ENCODE measurements at regions not wholly inside any gene's neighbourhood (a gene's known extent, or its start where the extent isn't known, plus 50 kb on each side); places are given as distances from the start of the nearest gene placed in this dataset.

GRCh38 chr18:41829647-41830516, 125.2 kb upstream of the PIK3C3 start:
- DNase-seq (ENCODE audit: low read depth in 2 of 2), result no peak

DNA sequence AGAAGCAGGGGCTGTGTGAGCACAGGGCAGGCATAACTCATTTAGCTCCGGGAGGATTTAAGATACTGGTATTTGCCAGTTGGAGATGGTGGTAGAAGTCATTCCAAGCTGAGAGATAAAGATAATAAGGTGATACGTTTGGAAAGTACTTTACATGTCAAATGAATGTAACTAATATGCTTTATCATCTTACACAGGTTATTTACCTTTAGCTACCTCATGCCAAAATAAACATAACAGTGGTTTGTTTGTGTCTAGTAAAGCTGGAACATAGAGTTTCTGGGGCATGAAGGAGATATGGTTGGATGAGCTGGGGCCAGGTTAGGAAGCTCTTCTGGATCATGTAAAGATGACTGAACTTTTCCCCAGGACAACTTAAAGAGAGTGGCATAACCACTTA, 126.9 kb upstream of the PIK3C3 start:
- DNase-seq (ENCODE audit: low read depth in 2 of 2), result no peak

GRCh38 chr18:41820784-41821183, 134.2 kb upstream of the PIK3C3 start:
- DNase-seq (ENCODE audit: low read depth in 2 of 2), result no peak

DNA sequence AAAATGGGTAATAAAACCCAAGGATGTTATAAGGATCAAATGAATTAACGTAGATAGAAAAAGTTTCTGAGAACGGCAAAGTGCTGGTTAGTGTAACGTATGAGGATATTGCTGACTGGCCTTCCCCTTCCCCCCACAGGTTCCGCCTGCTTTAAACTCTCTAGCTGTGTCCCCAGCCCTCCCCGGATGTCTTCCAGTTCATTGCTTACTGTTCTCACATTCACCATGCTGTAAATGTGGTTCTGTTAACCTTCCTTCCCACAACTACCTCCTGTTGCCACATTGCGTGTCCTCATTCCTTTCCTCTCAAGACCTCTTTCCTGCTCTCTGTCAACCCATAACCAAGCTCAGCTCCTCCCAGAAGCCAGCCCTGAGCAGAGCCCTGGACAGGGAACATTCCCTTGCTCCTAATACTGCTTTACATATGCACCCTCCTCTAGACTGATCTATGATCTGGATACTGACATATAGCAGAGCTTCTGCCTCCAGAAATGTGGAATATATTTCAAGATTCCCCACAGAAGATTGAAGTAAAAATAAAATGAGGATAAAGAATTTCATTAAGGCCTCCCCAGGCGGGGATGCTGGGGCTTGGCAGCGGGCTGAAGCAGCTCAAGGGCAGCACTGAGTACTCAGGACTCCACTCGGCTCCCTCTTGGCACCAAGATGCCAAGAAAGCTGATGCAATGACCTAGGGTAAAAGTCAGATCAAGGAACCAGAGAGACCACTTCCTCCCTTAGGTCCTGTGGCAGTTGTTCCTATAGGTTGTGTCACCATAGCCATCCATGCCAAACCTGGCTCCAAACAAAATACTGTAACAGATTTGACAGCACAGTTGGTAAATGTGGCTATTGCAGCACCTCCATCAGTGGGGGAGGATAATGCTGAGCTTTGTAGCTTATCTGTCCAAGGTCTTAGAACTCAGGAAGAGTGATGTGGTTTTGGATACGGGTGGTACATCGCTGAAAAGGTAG, 136.4 kb upstream of the PIK3C3 start:
- no peak for DNase-seq (ENCODE audit: low read depth in 2 of 2)

GRCh38 chr18:41814651-41815050, 140.4 kb upstream of the PIK3C3 start:
- no peak for DNase-seq (ENCODE audit: low read depth in 2 of 2)

DNA sequence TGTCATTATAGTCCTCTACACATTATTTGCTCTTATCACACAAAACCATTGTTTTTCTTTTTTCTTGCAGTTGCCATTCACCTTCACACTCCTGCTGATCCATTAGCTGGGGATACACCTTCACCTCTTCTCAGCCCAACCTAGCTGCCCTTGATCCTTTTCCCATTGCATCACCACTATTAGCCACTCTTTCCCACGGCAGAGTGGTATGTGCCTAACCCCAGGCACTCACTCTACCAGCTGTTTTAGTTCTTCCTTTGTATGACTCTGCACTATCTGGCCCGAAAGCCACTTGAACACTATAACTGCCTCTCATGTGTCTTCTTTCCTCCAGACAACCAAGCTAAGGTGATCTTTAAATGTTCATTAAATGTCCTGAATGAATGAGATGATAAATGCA, 145.4 kb upstream of the PIK3C3 start:
- DNase-seq (ENCODE audit: low read depth in 2 of 2), result no peak

DNA sequence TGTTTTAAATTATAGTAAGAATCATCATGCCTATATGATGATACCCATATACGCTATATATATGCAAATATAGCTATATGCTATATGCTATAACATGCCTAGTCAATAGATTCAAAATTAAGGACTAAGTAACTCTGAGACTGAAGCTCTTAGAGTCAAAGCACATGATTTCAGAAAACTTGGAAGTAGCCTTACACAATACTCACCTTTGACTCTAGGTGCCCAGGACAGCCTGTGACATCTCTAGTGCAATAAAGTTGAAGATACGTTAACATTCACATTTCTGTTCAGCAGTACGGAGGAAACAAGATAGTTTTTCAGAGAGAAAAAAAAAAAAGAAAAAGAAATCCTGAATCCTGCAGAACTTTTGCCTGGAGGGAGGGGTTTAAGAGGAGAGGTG, 149.7 kb upstream of the PIK3C3 start:
- no peak for DNase-seq (ENCODE audit: low read depth in 2 of 2)

DNA sequence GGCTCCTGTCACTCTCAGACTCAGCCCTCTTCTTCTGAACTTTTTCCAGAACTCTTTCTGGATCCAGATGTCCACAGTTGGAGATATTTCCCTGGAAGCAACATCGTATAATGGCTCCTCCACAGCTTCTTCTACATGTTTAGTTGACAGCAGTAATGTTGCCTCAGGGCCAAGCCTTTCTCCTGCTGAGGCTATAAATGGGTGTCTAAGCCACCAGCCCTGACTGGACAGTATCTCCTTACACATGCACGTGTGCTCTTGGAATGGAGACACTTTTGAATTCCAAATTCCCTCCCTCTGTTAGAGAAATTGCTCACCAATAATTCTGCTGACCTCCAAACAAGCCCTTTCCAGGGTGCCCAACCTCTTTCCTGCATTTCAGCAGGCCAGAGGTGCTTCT, 156.2 kb upstream of the PIK3C3 start:
- no peak for DNase-seq (ENCODE audit: low read depth in 2 of 2)

DNA sequence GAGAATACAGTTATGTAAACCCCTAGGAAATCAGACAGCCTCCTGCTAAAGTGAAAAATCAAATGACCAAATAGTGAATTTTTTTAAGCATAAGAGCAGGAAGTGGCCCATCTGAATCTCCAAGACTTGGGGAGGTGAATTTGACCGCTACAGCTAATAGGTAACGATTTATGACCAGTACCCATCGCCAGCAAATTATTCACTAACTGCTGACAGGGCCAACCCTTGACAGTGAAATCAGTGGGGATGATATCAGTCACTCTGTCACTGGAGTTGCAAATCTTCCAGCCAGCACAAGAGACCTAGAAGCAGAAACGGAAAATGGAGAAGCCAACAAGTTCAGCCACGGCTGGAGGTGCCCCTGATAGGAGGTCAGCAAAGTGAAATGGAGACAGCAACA, 164.3 kb upstream of the PIK3C3 start:
- DNase-seq (ENCODE audit: low read depth in 2 of 2), result no peak

GRCh38 chr18:41789001-41789400, 166.0 kb upstream of the PIK3C3 start:
- DNase-seq (ENCODE audit: low read depth in 2 of 2), result no peak

- no peak for DNase-seq (ENCODE audit: low read depth in 2 of 2)
Measured at GRCh38 chr18:41783879-41784278, 171.2 kb upstream of the PIK3C3 start.

GRCh38 chr18:41783065-41783818, 171.8 kb upstream of the PIK3C3 start:
- no peak for DNase-seq (ENCODE audit: low read depth in 2 of 2)

GRCh38 chr18:41771973-41772372, 183.1 kb upstream of the PIK3C3 start:
- DNase-seq (ENCODE audit: low read depth in 2 of 2), result no peak

GRCh38 chr18:41769265-41769664, 185.8 kb upstream of the PIK3C3 start:
- no peak for DNase-seq (ENCODE audit: low read depth in 2 of 2)

DNA sequence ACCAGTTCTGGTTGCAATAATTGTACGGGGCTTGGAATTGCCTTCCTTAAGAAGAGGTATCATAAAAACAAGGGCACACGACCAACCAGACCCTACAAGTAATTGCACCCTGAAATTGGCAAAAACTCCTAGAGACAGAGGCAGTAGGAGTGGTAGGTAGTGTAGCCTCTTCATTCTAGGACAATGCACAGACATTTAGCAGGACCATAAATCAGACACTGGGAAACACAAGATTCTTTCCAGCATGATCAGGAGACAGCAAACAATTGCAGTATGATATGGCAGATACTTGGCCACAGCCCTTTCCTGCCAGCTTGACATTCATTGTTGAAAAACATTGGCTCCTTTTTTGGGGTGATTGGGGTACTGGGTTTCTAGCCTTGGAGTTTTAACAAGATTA, 186.6 kb upstream of the PIK3C3 start:
- DNase-seq (ENCODE audit: low read depth in 2 of 2), result no peak

DNA sequence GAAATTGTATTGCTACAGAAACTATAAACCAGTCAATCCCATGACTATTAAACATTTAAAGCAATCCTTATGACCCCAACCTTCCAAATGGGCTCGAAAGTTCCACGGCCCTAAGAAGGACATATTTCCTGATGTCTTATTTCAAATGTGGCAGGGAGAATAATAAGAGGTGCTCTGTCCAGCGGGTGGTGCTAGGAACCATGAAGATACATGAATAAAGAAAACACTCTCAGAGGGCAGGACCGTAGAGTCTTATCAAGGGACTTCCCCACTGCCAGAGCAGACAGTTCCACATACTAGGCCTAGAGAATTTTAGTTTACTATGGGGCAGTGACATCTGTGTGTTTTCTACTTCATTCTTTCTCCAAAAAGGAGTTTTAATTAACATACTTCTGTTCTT, 187.1 kb upstream of the PIK3C3 start:
- no peak for DNase-seq (ENCODE audit: low read depth in 2 of 2)

- DNase-seq (ENCODE audit: low read depth in 2 of 2), result no peak
Measured at GRCh38 chr18:41765460-41765859, 189.6 kb upstream of the PIK3C3 start.

- DNase-seq (ENCODE audit: low read depth in 2 of 2), result no peak
Measured at GRCh38 chr18:41763361-41763760, 191.7 kb upstream of the PIK3C3 start.

GRCh38 chr18:41761333-41762018, 193.6 kb upstream of the PIK3C3 start:
- no peak for DNase-seq (ENCODE audit: low read depth in 2 of 2)

- no peak for DNase-seq (ENCODE audit: low read depth in 2 of 2)
Measured at GRCh38 chr18:41758534-41758933, 196.5 kb upstream of the PIK3C3 start.

DNA sequence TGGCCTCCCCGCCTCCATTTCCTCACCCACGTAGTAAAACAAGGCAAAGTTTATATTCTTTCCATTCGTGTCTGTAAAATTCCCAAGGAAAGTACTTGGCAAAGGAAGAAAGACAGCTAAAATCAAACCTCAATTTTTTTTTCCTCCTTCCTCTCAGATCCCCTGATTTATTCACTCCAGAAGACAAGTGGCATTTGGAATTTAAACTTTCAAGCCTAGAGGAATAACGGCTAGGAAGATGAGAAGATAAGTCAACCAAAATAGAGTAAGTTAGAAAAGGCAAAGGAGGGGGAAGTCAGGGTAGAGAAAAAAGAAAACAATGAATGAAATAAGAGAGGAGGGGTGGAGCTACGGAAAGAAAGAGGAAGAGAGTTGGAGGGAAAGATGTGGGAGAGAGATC, 198.9 kb upstream of the PIK3C3 start:
- no peak for DNase-seq (ENCODE audit: low read depth in 2 of 2)
